ENCODE measurements at regions not wholly inside any gene's neighbourhood (a gene's known extent, or its start where the extent isn't known, plus 50 kb on each side); places are given as distances from the start of the nearest gene placed in this dataset.
"Not testable (repeated sequence)": the region's sequence is repeated elsewhere in the genome, so short reads cannot be mapped to it uniquely, and the experiment has no call there.

- no peak for DNase-seq (ENCODE audit: low read depth)
Measured at GRCh38 chr12:73906757-73907156, 630.9 kb upstream of the ATXN7L3B start.

GRCh38 chr12:73935817-73936216, 601.8 kb upstream of the ATXN7L3B start:
- DNase-seq (ENCODE audit: low read depth), result no peak

GRCh38 chr12:73947326-73948026, 590.2 kb upstream of the ATXN7L3B start:
- no peak for DNase-seq (ENCODE audit: low read depth)

- no peak for DNase-seq (ENCODE audit: low read depth)
Measured at GRCh38 chr12:73950507-73950906, 587.1 kb upstream of the ATXN7L3B start.

- no peak for DNase-seq (ENCODE audit: low read depth)
Measured at GRCh38 chr12:73951956-73952703, 585.5 kb upstream of the ATXN7L3B start.

- DNase-seq (ENCODE audit: low read depth), result no peak
Measured at GRCh38 chr12:73964641-73965040, 573.0 kb upstream of the ATXN7L3B start.

GRCh38 chr12:73973486-73973885, 564.1 kb upstream of the ATXN7L3B start:
- no peak for DNase-seq (ENCODE audit: low read depth)

- DNase-seq (ENCODE audit: low read depth), result no peak
Measured at GRCh38 chr12:73984552-73984951, 553.1 kb upstream of the ATXN7L3B start.

GRCh38 chr12:73991138-73991537, 546.5 kb upstream of the ATXN7L3B start:
- DNase-seq (ENCODE audit: low read depth), result no peak

GRCh38 chr12:73998894-73999293, 538.7 kb upstream of the ATXN7L3B start:
- no peak for DNase-seq (ENCODE audit: low read depth)

GRCh38 chr12:74015118-74015517, 522.5 kb upstream of the ATXN7L3B start:
- no peak for DNase-seq (ENCODE audit: low read depth)

GRCh38 chr12:74016324-74016723, 521.3 kb upstream of the ATXN7L3B start:
- DNase-seq (ENCODE audit: low read depth), result not testable (repeated sequence)

GRCh38 chr12:74018849-74019248, 518.8 kb upstream of the ATXN7L3B start:
- DNase-seq (ENCODE audit: low read depth), result no peak

- DNase-seq (ENCODE audit: low read depth), result peak; percentile 43
Measured at GRCh38 chr12:74021937-74022336, 515.7 kb upstream of the ATXN7L3B start.

GRCh38 chr12:74031045-74031444, 506.6 kb upstream of the ATXN7L3B start:
- no peak for DNase-seq (ENCODE audit: low read depth)

GRCh38 chr12:74033531-74033930, 504.1 kb upstream of the ATXN7L3B start:
- DNase-seq (ENCODE audit: low read depth), result no peak

- not testable (repeated sequence) for DNase-seq (ENCODE audit: low read depth)
Measured at GRCh38 chr12:74039138-74039537, 498.5 kb upstream of the ATXN7L3B start.

- no peak for DNase-seq (ENCODE audit: low read depth)
Measured at GRCh38 chr12:74043343-74043742, 494.3 kb upstream of the ATXN7L3B start.

- no peak for DNase-seq (ENCODE audit: low read depth)
Measured at GRCh38 chr12:74049348-74049747, 488.3 kb upstream of the ATXN7L3B start.

GRCh38 chr12:74051848-74052247, 485.8 kb upstream of the ATXN7L3B start:
- no peak for DNase-seq (ENCODE audit: low read depth)

GRCh38 chr12:74066476-74066875, 471.2 kb upstream of the ATXN7L3B start:
- no peak for DNase-seq (ENCODE audit: low read depth)

GRCh38 chr12:74071182-74071581, 466.5 kb upstream of the ATXN7L3B start:
- no peak for DNase-seq (ENCODE audit: low read depth)

- no peak for DNase-seq (ENCODE audit: low read depth)
Measured at GRCh38 chr12:74076918-74077317, 460.7 kb upstream of the ATXN7L3B start.
